LNCaP clone FGC (cell line): ENCODE measurements at regions not wholly inside any gene's neighbourhood (a gene's known extent, or its start where the extent isn't known, plus 50 kb on each side); places are given as distances from the start of the nearest gene placed in this dataset.

Experiments
- DNase-seq: peaks from one replicate; pipeline ENCODE4 v3.0.0-alpha.2; 2011; ENCODE audit warnings: low read depth
- H3K4me3 ChIP-seq: 2 replicates; pipeline ENCODE4 v1.5.1; 2011; ENCODE audit warnings: mild to moderate bottlenecking, low read depth, low read length, control low read depth
- TF ChIP-seq, protein P1 (sequence below): IDR thresholded peaks from 2 replicates; pipeline ENCODE4 v1.5.1; 2012; ENCODE audit warnings: mild to moderate bottlenecking; ENCODE audit not compliant: control insufficient read depth, insufficient read depth; ENCODE audit errors: extremely low read depth

DNA sequence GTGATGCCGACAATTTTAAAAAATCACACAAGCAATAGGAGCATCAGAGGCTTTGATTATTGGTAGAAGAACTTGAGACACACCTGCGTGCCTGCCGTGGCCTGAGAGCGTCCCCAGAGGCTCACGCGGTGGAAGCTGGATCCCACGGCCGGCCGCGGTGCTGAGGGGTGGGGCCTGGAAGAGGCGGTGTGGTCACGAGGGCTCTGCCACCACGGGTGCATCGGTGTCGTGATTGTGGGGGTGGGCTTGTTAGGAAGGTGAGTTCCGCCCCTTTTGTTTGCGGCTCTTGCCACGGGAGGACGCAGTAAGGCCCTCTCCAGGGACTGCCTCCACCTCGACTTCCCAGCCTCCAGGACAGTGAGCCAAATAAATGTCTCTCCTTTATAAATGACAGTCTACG lies 77.2 kb upstream of the ADRA2C start:
- no peak for DNase-seq
- no peak overlapping the region for H3K4me3 ChIP-seq
- TF ChIP-seq, protein P1, sequence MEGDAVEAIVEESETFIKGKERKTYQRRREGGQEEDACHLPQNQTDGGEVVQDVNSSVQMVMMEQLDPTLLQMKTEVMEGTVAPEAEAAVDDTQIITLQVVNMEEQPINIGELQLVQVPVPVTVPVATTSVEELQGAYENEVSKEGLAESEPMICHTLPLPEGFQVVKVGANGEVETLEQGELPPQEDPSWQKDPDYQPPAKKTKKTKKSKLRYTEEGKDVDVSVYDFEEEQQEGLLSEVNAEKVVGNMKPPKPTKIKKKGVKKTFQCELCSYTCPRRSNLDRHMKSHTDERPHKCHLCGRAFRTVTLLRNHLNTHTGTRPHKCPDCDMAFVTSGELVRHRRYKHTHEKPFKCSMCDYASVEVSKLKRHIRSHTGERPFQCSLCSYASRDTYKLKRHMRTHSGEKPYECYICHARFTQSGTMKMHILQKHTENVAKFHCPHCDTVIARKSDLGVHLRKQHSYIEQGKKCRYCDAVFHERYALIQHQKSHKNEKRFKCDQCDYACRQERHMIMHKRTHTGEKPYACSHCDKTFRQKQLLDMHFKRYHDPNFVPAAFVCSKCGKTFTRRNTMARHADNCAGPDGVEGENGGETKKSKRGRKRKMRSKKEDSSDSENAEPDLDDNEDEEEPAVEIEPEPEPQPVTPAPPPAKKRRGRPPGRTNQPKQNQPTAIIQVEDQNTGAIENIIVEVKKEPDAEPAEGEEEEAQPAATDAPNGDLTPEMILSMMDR: no peak

DNA sequence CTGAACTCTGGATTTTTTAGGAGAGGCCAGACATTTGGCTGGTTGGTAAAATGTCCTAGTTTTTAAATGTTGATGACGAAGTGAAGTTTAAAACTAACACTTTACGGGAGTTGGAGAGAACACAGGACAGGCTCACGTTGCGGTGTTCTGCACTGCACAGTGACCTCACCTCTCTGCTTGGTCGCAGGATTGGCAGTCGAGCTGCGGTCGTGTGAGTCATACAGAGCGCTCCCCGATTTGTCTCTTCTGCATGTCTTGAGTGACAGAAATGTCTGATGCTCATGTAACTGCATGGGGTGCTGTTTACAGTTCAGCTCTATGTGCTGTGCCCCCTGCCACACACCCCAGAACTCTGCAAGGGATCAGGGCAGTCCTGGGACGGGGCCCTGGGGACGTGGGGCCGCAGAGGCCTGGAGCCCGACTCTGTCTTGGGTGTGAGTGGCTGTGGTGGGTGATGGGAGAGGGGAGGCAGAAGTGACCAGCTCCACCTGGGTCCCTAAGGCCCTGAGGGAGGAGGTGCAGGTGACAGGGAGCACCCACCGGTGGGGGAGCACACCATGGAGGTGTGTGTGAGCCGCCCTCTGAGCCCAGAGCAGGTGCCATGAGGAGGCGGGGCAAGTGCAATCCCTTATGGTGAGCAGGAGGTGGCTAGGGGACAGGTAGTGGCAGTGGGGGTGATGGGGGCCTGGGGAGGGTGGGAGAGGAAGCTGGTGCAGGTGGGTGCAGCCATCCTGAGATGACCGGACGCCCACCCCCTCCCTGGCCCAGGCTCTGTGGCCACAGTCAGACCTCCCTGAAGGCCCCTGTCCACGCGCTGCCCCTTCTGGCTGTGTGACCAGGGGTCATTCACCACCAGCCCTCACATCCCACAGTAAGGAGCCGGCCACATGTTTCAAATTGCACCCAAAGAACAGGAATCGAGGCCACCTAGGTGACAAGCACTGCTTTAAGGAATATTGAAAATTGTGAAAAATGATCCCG lies 77.9 kb upstream of the ADRA2C start:
- no peak overlapping the region for H3K4me3 ChIP-seq
- no peak for DNase-seq
- TF ChIP-seq, protein P1: no peak

DNA sequence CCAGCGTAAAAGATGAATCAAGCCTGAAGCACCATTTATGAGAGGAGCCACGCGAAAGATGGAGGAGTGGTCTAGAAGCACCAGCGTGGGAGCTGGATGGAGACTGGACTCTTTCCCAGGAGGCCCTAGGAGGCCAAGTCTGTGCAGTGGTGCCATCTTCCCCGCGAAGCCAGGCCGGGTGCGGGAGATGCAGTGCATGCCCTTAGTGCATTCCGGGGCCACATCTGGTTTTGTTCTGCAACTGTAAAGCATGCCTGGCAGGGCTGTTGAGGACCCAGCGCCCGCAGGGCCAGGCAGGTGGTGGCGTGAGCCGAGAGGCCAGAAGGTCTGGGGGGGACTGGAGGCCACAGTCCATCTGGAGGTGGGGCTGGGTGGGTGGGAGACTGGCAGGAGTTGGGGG lies 78.6 kb upstream of the ADRA2C start:
- H3K4me3 ChIP-seq: no peak overlapping the region
- TF ChIP-seq, protein P1: no peak
- no peak for DNase-seq

DNA sequence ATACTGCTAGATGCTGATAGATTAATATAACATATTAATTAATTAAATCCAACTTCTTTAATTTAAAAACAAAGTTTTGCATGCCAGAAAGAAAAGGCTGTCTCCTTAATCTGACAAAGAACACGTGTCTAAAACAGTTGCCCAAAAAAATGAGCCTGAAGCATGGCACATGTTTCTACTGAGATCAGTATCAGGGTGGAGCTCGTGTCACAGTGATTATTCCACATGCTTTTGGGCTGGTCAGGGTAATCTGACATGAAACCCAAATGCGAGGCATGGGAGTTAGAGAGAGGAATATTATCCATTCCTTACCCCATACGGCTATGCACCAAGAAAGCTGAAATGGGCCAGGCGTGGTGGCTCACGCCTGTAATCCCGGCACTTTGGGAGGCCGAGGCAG lies 79.4 kb upstream of the ADRA2C start:
- no peak for DNase-seq
- H3K4me3 ChIP-seq: no peak overlapping the region

DNA sequence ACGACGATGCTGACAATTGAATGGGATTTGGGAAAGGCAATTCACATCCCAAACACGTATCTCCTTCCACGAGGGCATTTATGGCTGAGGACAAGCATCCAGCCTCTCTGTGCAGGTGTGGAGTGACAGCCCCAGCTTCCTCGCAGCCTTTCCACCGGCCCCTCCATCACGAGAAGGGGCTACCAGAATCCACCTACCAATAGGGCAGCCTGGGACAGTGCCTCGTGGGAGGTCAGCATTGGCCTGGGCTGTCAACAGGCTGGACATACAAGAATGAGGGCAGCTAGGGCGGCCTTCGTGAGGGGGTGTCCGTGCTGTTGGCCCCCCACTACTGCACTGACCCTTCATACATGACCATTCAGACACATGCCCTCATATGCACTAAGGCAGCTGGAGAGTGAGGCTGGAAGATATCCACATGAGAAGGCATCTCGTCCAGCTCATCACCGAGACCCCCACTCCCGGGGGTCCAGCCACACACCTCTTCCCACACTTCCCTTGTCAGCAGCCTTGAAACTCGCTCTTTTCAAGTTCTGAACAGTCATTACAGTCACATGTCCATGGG lies 81.0 kb upstream of the ADRA2C start:
- H3K4me3 ChIP-seq: no peak overlapping the region
- TF ChIP-seq, protein P1: no peak
- no peak for DNase-seq

More for the DNA sequence above, 79.4 kb upstream of the ADRA2C start:
- TF ChIP-seq, protein P1: no peak

DNA sequence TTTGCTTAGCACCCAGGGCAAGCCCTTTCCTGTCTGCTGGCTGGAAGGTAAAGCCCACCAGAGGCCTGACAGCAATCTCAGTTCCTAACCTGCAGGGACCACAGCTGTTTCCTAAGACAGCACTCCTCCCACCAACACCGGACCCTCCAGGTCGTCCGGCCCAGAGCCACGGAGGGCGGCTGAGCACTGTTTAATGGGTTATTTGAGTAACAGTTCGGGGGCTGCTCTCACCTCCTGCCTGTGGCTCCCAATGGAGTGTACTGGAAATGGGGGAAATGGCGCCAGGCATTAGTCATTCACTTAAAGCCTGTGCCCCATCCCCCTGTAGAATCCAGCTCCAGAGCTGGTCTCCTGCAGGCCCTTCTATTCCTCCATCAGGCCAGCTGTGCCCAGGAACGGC lies 81.6 kb upstream of the ADRA2C start:
- no peak overlapping the region for H3K4me3 ChIP-seq
- DNase-seq: no peak
- TF ChIP-seq, protein P1: no peak
